AG09319 (cell line): ENCODE measurements at regions not wholly inside any gene's neighbourhood (a gene's known extent, or its start where the extent isn't known, plus 50 kb on each side); places are given as distances from the start of the nearest gene placed in this dataset.

Source experiments
- DNase-seq: peaks from one replicate; pipeline ENCODE4 v3.0.0-alpha.2; 2010; ENCODE audit warnings: low read depth; ENCODE audit errors: extremely low read depth
- TF ChIP-seq, protein P1 (sequence below): IDR thresholded peaks from 2 replicates; pipeline ENCODE4 v1.5.1; 2011; ENCODE audit warnings: low read depth, mild to moderate bottlenecking, inconsistent platforms, low read length, moderate library complexity

- TF ChIP-seq, protein P1, sequence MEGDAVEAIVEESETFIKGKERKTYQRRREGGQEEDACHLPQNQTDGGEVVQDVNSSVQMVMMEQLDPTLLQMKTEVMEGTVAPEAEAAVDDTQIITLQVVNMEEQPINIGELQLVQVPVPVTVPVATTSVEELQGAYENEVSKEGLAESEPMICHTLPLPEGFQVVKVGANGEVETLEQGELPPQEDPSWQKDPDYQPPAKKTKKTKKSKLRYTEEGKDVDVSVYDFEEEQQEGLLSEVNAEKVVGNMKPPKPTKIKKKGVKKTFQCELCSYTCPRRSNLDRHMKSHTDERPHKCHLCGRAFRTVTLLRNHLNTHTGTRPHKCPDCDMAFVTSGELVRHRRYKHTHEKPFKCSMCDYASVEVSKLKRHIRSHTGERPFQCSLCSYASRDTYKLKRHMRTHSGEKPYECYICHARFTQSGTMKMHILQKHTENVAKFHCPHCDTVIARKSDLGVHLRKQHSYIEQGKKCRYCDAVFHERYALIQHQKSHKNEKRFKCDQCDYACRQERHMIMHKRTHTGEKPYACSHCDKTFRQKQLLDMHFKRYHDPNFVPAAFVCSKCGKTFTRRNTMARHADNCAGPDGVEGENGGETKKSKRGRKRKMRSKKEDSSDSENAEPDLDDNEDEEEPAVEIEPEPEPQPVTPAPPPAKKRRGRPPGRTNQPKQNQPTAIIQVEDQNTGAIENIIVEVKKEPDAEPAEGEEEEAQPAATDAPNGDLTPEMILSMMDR, result no peak
- no peak for DNase-seq
These were observed 238.6 kb upstream of the TPM1 start for GRCh38 chr15:62803856-62804400.

GRCh38 chr15:62805502-62805901, 237.0 kb upstream of the TPM1 start:
- TF ChIP-seq, protein P1, result no peak
- DNase-seq, result no peak

GRCh38 chr15:62807539-62808130, 234.9 kb upstream of the TPM1 start:
- DNase-seq, result no peak

GRCh38 chr15:62809115-62809967, 233.2 kb upstream of the TPM1 start:
- DNase-seq, result no peak
- TF ChIP-seq, protein P1, result no peak

More at GRCh38 chr15:62807539-62808130, 234.9 kb upstream of the TPM1 start:
- TF ChIP-seq, protein P1, result no peak

DNA sequence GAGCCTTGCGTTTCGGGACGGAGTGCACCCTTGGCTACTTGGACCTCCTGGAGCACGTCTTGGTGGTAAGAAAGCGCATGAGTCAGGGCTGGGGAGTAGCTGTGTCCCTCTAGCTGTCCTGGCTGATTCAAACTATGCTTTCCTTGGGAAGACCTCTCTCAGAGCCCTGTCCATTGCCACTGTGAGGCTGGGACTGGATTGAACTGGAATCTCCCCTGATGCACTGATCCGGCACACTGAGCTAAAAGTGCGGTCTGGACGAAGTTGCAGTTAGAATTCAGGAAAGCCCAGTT, 232.6 kb upstream of the TPM1 start:
- TF ChIP-seq, protein P1, result no peak
- DNase-seq, result no peak

GRCh38 chr15:62812515-62812835, 230.1 kb upstream of the TPM1 start:
- TF ChIP-seq, protein P1, result no peak
- no peak for DNase-seq

GRCh38 chr15:62816342-62817069, 226.0 kb upstream of the TPM1 start:
- DNase-seq, result no peak
- TF ChIP-seq, protein P1, result no peak
